ENCODE measurements at regions not wholly inside any gene's neighbourhood (a gene's known extent, or its start where the extent isn't known, plus 50 kb on each side); places are given as distances from the start of the nearest gene placed in this dataset. TPM values are rescaled to one million over a fixed set of nuclear protein-coding genes. Genes with fewer than 3 reads are reported as not detected.

- H3K9me3 Mint-ChIP-seq (ENCODE audit: low read depth, unreplicated experiment) = no peaks in the 10 kb centered on the region
- no peak for DNase-seq
- peaks cover 28% of the 10 kb centered on the region for H3K4me1 Mint-ChIP-seq (ENCODE audit: low read depth, unreplicated experiment)
- no peak overlapping the region for H3K27ac Mint-ChIP-seq (ENCODE audit: unreplicated experiment)
- CTCF ChIA-PET = no interaction called here
- intact Hi-C loops (cut with micrococcal nuclease; ENCODE audit: unreplicated experiment) = loop anchor here (10.0 kb wide), 1 partner anchor 185 kb away; no protein-coding TSS in a partner anchor
- no peaks in the 10 kb centered on the region for H3K36me3 Mint-ChIP-seq (ENCODE audit: insufficient read depth, unreplicated experiment)
- no peak overlapping the region for H3K4me3 Mint-ChIP-seq (ENCODE audit: low read depth, unreplicated experiment)
- TF ChIP-seq, protein P1, sequence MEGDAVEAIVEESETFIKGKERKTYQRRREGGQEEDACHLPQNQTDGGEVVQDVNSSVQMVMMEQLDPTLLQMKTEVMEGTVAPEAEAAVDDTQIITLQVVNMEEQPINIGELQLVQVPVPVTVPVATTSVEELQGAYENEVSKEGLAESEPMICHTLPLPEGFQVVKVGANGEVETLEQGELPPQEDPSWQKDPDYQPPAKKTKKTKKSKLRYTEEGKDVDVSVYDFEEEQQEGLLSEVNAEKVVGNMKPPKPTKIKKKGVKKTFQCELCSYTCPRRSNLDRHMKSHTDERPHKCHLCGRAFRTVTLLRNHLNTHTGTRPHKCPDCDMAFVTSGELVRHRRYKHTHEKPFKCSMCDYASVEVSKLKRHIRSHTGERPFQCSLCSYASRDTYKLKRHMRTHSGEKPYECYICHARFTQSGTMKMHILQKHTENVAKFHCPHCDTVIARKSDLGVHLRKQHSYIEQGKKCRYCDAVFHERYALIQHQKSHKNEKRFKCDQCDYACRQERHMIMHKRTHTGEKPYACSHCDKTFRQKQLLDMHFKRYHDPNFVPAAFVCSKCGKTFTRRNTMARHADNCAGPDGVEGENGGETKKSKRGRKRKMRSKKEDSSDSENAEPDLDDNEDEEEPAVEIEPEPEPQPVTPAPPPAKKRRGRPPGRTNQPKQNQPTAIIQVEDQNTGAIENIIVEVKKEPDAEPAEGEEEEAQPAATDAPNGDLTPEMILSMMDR (IDR thresholded peaks at IDR 0.05; ENCODE audit: unreplicated experiment) = no peak
- no TSS peak for BruUV-seq (replicated peaks)
- no peaks in the 10 kb centered on the region for H3K27me3 Mint-ChIP-seq (ENCODE audit: unreplicated experiment)
These were observed 96.7 kb downstream of the SNX19 start for GRCh38 chr11:130819625-130820024.

Small RNA genes in the stretch of these regions (microRNA-seq; reads per million reads assigned to microRNA genes)
- not detected for gene MIR8052

All from Calu3 (cell line).